Gastroesophageal sphincter (tissue), 3 donors: ENCODE measurements at regions not wholly inside any gene's neighbourhood (a gene's known extent, or its start where the extent isn't known, plus 50 kb on each side); places are given as distances from the start of the nearest gene placed in this dataset.

Experiments used
- EP300 ChIP-seq: sonication (generic); formaldehyde crosslinking; IDR thresholded peaks from one replicate; pipeline ENCODE4 v1.6.1; 2017; ENCODE audit warnings: antibody characterized with exemption, mild to moderate bottlenecking
- POLR2A ChIP-seq, 2 donors: fragments of 450-650 bp; IDR thresholded peaks; one replicate each; pipeline ENCODE4 v1.6.1; 2017; ENCODE audit warnings: antibody characterized with exemption in 2 of 2, mild to moderate bottlenecking in 2 of 2, moderate library complexity in 1 of 2
- POLR2AphosphoS5 ChIP-seq: sonication (generic); formaldehyde crosslinking; IDR thresholded peaks from one replicate; pipeline ENCODE4 v1.6.1; 2017; ENCODE audit warnings: antibody characterized with exemption
- TF ChIP-seq, protein P1 (sequence below), 4 experiments: fragments of 200-600 bp in 2 of 4; fragments of 450-650 bp in 2 of 4; sonication (generic) in 1 of 4; IDR thresholded peaks; one replicate each; pipeline ENCODE4 v1.5.1; 2017 to 2019; ENCODE audit warnings: antibody characterized with exemption in 4 of 4, mild to moderate bottlenecking in 2 of 4, moderate library complexity in 2 of 4

DNA sequence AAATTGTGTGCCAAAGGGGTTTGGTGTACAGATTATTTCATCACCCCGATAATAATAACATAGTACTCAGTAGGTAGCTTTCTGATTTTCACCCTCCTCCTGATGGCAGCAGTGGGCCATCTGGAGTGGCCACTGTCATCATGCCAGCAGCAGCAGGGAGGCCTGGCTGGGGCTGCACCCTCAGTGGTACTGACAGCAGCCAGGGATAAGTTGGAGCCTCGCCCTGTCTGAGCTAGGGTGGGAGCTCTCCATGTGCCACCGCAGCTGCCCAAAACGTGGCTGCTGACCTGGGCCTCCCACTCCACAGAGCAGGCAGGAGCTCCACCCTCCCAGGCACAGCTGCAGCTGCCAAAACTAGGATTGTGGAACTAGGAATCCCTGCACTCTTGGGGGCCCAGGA lies 700.8 kb upstream of the KCND2 start:
- TF ChIP-seq, protein P1, sequence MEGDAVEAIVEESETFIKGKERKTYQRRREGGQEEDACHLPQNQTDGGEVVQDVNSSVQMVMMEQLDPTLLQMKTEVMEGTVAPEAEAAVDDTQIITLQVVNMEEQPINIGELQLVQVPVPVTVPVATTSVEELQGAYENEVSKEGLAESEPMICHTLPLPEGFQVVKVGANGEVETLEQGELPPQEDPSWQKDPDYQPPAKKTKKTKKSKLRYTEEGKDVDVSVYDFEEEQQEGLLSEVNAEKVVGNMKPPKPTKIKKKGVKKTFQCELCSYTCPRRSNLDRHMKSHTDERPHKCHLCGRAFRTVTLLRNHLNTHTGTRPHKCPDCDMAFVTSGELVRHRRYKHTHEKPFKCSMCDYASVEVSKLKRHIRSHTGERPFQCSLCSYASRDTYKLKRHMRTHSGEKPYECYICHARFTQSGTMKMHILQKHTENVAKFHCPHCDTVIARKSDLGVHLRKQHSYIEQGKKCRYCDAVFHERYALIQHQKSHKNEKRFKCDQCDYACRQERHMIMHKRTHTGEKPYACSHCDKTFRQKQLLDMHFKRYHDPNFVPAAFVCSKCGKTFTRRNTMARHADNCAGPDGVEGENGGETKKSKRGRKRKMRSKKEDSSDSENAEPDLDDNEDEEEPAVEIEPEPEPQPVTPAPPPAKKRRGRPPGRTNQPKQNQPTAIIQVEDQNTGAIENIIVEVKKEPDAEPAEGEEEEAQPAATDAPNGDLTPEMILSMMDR (IDR thresholded peaks at IDR 0.05), result no peak
- no peak for TF ChIP-seq POLR2A (IDR thresholded peaks at IDR 0.05)
- TF ChIP-seq EP300, result no peak
- no peak for TF ChIP-seq POLR2AphosphoS5
